ENCODE measurements at regions not wholly inside any gene's neighbourhood (a gene's known extent, or its start where the extent isn't known, plus 50 kb on each side); places are given as distances from the start of the nearest gene placed in this dataset.

DNA sequence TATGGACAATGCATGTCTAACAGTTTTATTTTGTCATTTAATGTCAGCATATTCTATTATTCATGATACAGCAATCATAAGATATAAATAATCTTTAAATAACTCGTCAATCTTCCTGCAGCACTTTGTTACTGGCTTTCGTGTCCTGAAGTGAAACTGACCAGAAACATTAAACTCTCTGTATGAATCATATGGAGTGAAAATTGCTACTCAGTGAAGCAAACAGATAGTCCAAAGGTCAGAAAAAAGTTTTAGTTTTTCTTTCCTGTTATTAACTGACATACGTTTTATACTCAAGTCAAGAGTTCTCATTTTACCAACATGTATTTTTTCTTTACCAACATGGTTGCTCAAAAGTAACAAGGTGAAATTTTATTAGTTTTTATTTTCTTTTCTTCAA lies 106.8 kb upstream of the GALNT5 start:
- no peak for DNase-seq

DNA sequence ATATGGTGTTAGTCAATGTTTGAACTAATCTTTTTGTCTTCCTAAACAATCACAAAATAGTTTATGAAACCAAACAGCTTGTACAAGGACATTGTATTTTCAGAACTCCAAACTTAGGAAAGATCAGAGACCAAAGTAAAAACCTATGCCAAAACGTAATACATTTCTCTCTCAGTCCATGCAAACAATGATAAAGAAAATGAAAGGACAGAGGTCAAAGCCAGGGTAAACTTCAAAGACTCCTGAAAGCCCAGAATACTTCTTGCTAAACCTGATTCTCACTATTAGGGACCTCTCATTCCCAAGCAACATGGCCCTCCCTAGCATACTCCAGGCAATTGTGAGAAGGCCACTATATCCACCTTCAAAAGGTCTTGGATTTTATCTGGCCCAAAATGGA lies 105.1 kb upstream of the GALNT5 start:
- DNase-seq = no peak

DNA sequence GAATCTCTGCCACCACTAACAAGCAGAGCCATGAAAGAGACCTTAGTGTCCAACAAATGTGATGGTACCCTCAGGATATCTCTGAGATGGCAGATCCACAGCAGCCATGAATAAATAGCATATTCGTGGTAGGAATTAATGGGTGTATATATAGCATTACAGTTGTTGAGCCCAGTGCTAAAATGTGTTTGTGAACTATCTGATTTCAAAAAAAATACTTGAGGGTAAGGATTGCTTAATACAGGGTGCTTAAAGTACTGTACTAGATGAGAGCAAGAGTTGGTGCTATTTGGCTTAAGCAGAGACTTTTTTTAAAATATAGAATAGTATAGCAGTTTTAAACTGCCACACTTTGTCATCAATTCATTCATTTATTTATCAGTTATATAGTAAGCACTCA lies 101.5 kb upstream of the GALNT5 start:
- no peak for DNase-seq

DNA sequence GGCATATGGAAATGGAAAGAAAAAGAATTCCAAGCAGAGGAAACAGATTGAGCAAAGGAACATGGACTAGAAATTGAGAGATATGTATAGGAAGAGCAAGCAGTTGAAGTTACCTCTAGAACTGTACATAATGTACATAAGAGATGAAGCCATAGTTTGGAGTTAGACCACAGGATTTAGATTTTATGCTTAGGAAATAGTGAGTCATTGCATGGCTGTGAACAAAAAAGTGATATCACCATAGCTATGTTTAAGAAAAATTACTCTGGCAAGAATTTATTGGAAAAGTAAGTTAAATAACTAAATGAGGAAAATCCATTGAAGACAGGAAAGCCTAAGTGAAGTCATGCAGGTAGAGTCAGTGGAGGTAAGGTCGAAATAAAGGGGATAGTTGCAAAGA lies 99.4 kb upstream of the GALNT5 start:
- no peak for DNase-seq

DNA sequence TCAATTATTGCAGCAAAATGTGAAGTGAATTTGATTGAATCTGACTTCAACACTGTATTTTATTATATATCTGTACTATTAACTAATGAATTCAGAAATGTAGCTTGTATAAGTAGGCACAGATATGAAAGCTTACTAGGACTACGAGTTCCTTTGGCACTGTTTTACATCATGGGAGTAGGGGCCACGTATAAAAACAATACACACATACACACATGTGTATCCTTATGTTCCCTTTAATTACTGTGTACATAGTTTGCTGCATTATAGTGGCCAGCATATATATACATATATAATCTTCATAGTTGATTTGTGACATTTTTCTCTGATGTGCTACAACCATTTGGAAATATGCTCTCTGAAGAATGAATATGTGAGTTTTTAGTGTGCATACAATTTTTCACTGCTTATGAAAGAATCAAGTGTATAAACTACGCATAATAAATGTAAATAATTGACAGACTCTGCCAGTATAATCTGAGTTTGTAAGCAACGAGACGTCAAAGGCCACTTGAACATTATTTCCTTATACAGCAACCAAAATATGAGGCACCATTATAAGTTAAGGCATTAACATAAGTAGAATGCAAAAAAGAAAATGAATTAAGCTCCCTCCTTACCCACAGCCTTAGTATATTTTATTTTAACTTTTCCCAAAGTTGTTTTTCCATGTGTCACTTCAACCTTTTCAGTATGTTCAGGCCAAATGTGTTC lies 98.1 kb upstream of the GALNT5 start:
- no peak for DNase-seq

DNA sequence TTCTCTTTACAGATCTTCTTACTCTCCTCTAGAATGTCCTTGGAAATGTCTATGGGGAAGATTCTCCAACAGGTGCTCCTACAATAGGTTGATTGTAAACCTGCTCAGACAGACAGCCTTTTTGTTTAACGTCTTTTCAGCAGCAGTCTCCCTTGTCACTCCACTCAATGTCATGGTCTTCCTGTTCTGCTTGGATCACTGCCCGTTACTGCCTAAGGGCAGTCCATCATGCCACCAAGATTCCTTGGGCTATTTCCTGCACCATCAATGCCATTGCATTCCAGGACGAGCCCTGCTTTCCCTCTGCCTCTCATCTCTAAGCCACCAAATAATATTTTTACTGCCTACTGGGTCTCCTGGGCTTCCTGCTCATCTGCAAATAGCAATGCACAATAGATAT lies 97.4 kb upstream of the GALNT5 start:
- no peak for DNase-seq

DNA sequence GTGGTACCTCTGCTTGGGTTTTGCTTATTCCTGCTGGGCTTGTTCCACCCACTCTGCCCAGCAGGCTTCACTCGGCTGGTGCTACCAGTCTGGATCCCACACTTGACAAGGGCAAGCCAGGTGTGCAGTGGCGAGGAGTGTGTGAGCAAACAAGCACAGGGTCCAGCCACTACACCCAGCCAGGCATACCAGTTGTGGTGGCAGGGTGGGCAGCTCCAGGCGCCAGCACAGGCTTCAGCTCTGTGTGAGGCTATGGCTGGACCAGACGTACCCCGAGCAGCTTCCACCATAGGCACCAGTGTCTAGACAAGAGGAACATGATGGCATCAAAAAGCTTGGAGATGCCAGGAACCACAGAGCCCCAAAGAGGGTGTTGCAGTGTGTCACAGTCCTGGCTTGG lies 93.1 kb upstream of the GALNT5 start:
- DNase-seq = no peak

DNA sequence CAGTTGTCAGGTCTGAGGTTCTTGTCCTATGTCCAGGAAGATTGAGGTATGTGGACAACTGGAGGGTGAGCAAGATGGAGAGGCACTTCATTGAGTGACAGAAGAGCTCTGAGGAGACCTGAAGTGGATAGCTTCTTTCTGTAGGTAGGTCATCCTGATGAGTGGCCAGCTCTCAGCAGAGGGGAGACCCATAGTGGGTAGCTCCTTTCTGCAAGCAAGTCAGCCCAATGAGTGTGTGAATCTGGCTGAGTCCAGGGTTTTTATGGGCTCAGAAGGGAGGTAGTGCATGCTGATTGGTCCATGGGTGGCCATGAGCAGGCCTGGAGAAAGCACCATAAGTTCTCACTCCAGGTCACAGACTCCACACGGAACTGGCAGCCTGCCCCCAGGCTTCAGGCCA lies 92.6 kb upstream of the GALNT5 start:
- DNase-seq = no peak

DNA sequence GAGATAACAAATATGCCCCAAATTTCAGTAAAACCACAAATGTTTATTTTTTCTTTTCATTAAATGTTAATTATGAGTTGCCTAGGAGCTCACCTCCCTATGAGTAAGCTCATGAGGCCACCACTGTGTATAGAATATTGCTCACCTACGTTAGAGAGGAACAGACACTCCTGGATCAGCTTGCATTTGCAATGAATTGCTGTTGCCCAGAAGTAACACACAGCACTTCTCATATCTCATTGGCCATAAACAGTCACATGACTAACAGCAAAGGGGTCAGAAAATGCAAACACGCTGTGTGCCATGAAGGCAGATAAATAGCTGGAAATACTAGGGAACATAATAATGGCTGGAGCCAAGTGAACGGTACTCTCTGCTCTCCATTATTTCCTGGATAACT lies 89.0 kb upstream of the GALNT5 start:
- no peak for DNase-seq

DNA sequence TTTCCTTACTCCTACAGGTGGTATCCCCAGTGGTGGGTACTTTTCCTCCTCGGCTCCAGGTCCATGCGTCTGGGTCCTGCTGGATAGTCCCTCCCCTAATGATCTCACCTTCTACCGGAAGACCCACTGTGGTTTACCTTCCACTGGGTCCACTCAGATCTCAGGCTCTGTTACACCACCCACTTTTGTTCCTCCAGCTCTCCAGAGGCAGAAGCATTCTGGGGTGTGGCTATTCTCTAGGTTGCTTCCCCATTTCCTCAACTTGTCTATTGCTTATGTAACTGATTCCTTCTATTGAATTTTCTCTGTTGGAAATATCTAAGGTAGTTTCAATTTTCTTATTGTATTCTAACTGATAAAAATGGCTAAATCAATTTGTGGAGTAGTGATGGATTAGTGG lies 87.6 kb upstream of the GALNT5 start:
- no peak for DNase-seq

DNA sequence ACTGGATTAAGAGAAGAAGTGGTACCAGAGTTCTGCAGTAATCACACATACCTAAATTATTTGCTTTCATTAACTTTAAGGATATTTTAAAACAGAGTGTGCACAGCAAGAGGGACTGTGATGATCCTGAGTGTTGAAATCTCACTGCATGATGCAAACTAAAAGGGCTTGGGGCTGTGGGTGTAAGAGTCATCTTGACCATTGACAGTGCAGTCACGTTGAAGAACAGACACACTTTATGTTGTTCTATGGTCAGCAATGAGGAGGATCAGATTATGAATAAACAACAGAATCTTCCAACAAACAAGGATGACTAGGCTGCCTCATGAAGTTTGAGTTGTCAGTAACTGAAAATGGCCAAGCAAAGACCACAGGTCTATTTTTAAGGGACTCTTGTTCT lies 87.2 kb upstream of the GALNT5 start:
- DNase-seq = no peak

DNA sequence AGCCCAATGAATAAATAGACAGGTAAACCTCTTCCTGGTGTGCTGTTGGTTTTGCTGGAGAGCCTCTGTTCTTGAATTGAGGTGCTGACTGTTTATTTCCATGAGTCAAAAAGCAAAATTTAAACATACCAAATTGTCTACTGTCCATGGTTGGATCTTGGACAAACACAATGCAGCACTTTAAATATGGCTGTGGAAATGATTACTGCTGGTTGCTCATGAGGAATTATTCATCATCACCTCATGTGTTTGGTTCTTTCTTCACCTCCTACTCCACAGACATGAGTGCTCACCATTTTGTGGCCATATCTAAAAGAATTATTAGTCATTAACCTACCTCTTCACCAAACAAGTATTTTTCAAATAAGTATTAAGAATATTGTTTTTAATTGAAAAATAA lies 85.3 kb upstream of the GALNT5 start:
- no peak for DNase-seq

DNA sequence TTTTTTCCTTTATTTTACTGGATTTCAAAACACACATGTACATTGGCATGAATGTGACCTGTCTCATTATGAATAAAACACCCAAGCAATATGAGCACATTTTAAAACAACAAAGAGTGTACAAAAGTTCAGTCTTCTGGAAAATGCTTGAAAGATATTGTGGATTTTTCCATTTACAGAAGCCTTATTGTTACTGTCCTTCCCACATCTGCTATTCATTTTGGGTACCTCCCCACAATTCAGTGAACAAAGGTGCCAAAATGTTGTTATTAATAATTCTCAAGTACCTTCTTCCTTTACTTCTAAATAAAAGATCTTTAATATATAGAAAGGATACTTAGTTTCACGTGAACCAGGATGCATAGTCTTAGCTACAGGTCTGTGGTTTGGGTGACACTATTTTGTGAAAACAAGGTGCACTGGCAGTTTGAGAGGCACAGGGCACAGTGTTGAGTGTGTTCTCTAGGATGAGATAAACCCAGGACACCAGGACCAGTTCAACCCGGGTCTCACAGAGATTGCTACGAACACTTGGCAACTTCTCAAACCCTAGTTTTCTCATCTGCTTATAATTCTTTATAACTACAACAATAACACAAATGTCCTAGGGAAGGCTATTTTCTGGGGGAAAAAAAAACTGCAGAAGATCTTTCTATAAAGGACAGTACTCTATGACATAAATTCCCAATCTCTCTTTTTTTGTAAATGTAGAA lies 84.5 kb upstream of the GALNT5 start:
- DNase-seq = no peak

DNA sequence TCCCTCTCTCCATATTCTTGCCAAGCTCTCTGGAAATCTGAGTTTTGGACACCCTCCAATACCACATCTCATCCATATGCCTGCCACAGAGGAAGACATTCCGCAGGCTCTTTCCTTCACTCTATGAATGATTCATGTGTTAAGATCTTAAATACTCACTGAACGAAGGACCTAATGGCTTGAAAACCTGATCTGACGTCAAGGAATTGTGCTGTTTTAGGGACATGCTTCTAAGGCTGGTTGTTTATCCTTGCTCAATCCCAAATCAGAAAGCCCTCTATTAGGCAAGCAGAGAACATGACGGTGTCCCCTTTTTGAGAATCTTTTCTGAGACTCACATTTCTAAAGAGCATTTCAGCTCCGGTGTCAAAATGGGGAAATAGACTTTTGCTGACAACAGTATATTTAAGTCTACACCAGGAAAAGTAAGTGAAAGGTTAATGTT lies 83.7 kb upstream of the GALNT5 start:
- DNase-seq = no peak

DNA sequence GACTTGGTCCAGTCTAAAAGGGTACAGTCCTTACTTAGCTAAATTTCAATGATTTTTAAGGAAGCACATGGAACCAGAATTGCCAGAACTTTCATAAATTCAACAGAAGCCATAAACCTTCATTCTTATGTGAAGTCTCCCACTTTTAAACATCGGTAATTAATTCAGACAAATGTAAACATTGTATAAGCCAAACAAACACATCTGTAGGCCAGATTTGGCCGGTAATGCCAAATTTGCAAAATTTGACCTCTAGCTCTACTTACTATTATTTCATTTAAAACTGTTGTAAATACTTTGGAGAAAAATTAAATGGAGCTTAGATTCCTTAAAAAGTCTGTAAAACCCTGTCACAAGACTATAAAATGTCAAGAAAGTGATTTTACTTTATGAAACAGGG lies 83.2 kb upstream of the GALNT5 start:
- DNase-seq = no peak

DNA sequence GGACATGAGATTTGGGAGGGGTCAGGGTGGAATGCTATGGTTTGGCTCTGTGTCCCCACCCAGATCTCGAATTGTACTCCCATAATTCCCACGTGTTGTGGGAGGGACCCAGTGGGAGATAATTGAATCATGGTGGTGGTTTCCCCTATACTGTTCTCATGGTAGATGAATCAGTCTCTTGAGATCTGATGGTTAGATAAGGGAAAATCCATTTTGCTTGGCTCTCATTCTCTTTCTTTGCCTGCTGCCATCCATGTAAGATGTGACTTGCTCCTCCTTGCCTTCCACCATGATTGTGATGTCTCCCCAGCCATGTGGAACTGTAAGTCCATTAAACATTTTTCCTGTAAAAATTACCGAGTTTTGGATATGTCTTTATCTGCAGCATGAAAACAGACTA lies 80.9 kb upstream of the GALNT5 start:
- no peak for DNase-seq

DNA sequence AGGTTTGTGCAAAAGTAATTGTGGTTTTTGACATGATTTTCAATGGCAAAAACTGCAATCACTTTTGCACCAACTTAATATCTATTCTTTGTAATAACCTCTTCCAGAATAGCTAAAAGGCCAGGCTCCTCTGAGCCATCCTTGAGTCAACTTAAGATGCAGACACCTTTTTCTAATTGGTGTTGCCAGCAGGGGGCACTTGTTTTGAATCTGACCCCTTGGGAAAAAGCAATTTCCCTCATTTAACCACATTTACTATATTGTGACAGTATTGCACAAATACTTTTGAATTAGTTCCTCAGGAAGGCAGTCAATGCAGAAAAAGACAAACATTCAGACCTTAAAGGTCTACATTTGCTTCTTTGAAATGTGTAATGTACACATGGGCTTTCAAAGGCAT lies 78.6 kb upstream of the GALNT5 start:
- no peak for DNase-seq

DNA sequence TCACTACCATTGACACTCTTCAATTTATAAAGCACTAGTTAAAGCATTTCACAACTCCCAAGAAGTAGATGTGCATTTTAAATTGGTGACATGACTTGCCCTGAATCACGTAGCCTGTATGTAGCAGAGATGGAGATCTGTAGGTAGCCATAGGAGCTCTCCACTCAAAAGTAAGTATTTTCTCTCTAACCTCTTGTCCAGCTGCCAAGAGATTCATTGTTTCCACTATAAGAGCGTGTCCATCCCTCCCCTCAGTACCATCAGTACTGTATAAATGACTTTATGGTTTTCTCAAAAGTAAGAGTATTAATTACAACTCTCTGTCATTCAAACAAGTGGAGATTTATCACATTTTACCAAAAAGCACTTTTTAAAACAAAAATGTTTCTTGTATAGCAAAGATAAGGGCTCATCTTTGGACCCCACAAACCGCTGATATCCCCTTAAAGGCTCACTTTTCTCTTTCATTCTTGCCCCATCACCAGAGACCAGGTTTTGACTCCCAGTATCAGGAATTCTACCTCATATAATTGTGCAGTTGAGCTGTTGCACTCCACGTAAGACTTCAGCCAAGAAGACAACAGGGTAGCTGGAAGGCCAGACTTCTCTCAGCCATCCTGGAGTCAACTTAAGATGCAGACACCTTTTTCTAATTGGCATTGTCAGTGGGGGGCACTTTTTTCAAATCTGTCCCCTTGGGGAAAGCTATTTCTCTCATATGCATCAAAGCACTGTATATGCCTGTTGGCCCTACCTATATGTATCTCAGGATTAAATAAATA lies 78.0 kb upstream of the GALNT5 start:
- no peak for DNase-seq

DNA sequence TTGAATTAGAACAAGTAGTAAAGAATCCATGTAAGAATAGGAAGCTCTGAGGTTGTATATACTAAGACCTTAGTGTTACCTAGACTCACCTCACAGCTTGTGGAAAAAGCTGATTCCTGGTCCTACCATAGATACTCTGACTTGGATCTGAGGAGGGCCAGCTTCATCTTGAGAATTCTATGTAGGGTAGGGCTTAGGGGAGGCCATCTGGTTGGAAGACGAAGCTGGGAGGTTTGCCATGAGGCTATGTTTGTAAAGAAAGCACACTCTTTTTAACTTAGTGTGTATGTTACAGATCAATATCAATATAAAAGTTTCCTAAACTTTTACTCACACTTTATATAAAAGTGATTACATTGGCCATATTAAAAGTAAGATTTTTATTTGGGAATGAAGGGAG lies 77.1 kb upstream of the GALNT5 start:
- DNase-seq = no peak

DNA sequence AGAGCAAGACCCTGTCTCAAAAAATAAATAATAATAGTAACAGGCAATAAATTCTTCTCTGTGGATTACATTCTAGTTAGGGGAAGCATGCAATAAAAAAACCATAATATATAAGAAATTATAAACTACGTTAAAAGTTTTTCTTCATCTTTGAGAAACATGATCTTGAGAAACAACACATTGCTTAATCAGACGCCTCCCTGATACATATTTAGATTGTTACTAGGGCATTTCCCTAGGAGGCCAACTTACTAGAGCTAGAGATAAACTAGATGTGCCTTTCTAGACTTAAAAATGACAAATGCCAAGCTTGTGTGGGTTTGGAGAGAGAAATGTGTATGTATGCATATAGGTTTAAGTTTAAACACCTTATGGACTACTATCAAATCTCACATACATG lies 76.3 kb upstream of the GALNT5 start:
- no peak for DNase-seq

DNA sequence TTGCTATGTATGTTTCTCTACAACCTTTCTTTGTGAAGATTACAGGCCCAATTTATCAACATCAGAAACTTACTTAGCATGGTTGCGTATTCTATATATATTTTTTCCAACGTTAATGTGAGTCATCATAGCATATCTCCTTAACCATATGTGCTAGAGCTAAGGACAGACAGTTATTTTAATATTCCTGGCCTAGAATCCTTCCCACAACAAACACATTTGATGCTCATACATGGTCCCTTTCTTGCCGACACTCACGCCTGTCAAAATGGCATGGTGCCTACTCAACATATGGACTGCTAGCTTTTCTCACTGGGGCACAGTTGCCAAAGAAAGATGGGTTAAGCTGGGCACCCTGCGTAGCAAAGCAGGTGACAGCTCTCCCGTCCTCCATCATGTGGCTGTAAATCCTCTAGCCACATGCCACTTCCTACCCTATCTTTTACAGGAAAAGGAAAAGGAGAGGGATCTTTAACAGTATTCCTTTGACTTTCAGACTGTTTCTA lies 75.2 kb upstream of the GALNT5 start:
- DNase-seq = no peak

DNA sequence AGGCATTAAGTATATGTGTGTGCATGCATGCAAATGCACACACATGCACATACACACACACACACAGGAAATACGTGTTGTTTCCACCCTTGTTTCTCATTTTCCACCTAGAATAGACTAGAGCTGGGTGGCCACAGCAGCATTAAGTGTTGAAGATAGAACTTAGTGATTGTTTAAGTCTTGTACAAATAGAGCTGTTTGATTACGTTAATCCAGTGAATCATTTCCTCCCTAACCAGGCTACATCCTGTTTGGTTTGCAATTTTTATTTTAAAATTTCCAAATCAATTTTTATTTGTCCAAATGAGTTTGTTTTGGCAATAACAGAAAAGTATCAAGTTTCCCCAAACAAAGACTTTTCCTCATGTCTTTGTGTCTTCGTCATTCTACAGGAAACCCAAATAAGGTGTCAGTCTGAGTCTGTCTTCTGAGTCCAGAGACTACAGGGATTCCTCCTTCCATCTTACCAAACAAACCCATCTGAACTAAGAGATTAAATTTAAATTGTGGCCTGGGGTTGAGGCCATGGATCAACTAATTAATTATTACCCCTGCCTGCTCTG lies 74.6 kb upstream of the GALNT5 start:
- DNase-seq = no peak
